Prostate gland (tissue), 2 donors: ENCODE measurements at regions not wholly inside any gene's neighbourhood (a gene's known extent, or its start where the extent isn't known, plus 50 kb on each side); places are given as distances from the start of the nearest gene placed in this dataset.
"Not testable (repeated sequence)": the region's sequence is repeated elsewhere in the genome, so short reads cannot be mapped to it uniquely, and the experiment has no call there.

Source experiments
- DNase-seq: peaks from one replicate; pipeline ENCODE4 v3.0.0-alpha.2; 2019; ENCODE audit warnings: low spot score
- H3K27ac ChIP-seq, 2 donors: fragments of 200-600 bp; sonication (generic); 2 replicates each; pipeline ENCODE4 v1.5.1; 2017 to 2019
- H3K27me3 ChIP-seq: fragments of 200-600 bp; sonication (generic); replicated peaks from 2 replicates; pipeline ENCODE4 v1.5.1; 2019; ENCODE audit not compliant: insufficient read depth
- H3K36me3 ChIP-seq, 2 donors: fragments of 200-600 bp; sonication (generic); 1 replicate in 1 of 2; 2 replicates in 1 of 2; pipeline versions ENCODE4 v1.5.1 to v1.8.1; 2017 to 2019
- H3K4me1 ChIP-seq: fragments of 200-600 bp; sonication (generic); replicated peaks from 2 replicates; pipeline ENCODE4 v1.5.1; 2019
- H3K4me3 ChIP-seq, 2 donors: fragments of 200-600 bp; sonication (generic); 2 replicates each; pipeline ENCODE4 v1.5.1; 2017 to 2019
- H3K9me3 ChIP-seq: fragments of 200-600 bp; sonication (generic); 2 replicates; pipeline ENCODE4 v1.5.1; 2017
- CTCF ChIP-seq, 4 experiments: fragments of 200-600 bp in 2 of 4; fragments of 450-650 bp in 2 of 4; sonication (generic) in 2 of 4; IDR thresholded peaks; 1 replicate in 3 of 4; 2 replicates in 1 of 4; pipeline ENCODE4 v1.5.1; 2016 to 2019; ENCODE audit warnings: antibody characterized with exemption in 4 of 4, mild to moderate bottlenecking in 2 of 4, moderate library complexity in 2 of 4
- POLR2A ChIP-seq: fragments of 450-650 bp; IDR thresholded peaks from one replicate; pipeline ENCODE4 v1.6.1; 2016; ENCODE audit warnings: antibody characterized with exemption, mild to moderate bottlenecking
- POLR2AphosphoS5 ChIP-seq: sonication (generic); formaldehyde crosslinking; IDR thresholded peaks from one replicate; pipeline ENCODE4 v1.6.1; 2017; ENCODE audit warnings: antibody characterized with exemption
- WGBS: methylation state at CpG from one replicate; pipeline ENCODE4 v1.1.5; 2018; 5-methylcytosine and 5-hydroxymethylcytosine counted together
- intact Hi-C: fragments of 100-400 bp; cut with DNase I; formaldehyde crosslinking; loops from one replicate; pipeline ENCODE4 v1.14.2; 2022

GRCh38 chr2:144625626-144626025 is 105.7 kb upstream of the ZEB2 start:
- H3K4me1 ChIP-seq, result no peaks in the 10 kb centered on the region
- no peak overlapping the region for H3K27ac ChIP-seq
- no peaks in the 10 kb centered on the region for H3K36me3 ChIP-seq
- no peak for DNase-seq
- H3K4me3 ChIP-seq, result no peak overlapping the region
- intact Hi-C loops, result no loop called here
- TF ChIP-seq CTCF (IDR thresholded peaks at IDR 0.05) (no peak), POLR2AphosphoS5 (no peak), POLR2A (no peak)
- H3K27me3 ChIP-seq, result no peaks in the 10 kb centered on the region
- WGBS, result 32% methylated on average over 5 of the region's 5 CpGs
- no peaks in the 10 kb centered on the region for H3K9me3 ChIP-seq

GRCh38 chr2:144625226-144625625 is 105.3 kb upstream of the ZEB2 start:
- intact Hi-C loops, result no loop called here
- Histone ChIP-seq H3K27ac (no peak overlapping the region), H3K4me3 (no peak overlapping the region), H3K9me3 (no peaks in the 10 kb centered on the region), H3K27me3 (no peaks in the 10 kb centered on the region), H3K36me3 (no peaks in the 10 kb centered on the region), H3K4me1 (no peaks in the 10 kb centered on the region)
- no peak for TF ChIP-seq POLR2AphosphoS5
- TF ChIP-seq CTCF (IDR thresholded peaks at IDR 0.05), result no peak
- no peak for TF ChIP-seq POLR2A
- DNase-seq, result no peak
- WGBS, result 63% methylated on average over 3 of the region's 3 CpGs

- H3K4me3 ChIP-seq, result no peak overlapping the region
- H3K36me3 ChIP-seq, result no peaks in the 10 kb centered on the region
- TF ChIP-seq CTCF (IDR thresholded peaks at IDR 0.05), result no peak
- DNase-seq, result no peak
- H3K9me3 ChIP-seq, result no peaks in the 10 kb centered on the region
- no peak overlapping the region for H3K27ac ChIP-seq
- no peaks in the 10 kb centered on the region for H3K27me3 ChIP-seq
- no peaks in the 10 kb centered on the region for H3K4me1 ChIP-seq
- WGBS, result 88% methylated on average over 4 of the region's 4 CpGs
- intact Hi-C loops, result no loop called here
Observed at GRCh38 chr2:144624451-144624850, 104.5 kb upstream of the ZEB2 start.

GRCh38 chr2:144622373-144622772 is 102.5 kb upstream of the ZEB2 start:
- H3K9me3 ChIP-seq, H3K27ac ChIP-seq, H3K36me3 ChIP-seq, intact Hi-C loops, H3K4me1 ChIP-seq, H3K4me3 ChIP-seq, H3K27me3 ChIP-seq, DNase-seq: not testable (repeated sequence)
- 81% methylated on average over 1 of the region's 1 CpG for WGBS

- Histone ChIP-seq H3K4me1 (no peaks in the 10 kb centered on the region), H3K36me3 (no peaks in the 10 kb centered on the region), H3K27me3 (no peaks in the 10 kb centered on the region), H3K27ac (no peak overlapping the region), H3K9me3 (no peaks in the 10 kb centered on the region), H3K4me3 (no peak overlapping the region)
- no peak for DNase-seq
- 96% methylated on average over 3 of the region's 3 CpGs for WGBS
- no peak for TF ChIP-seq POLR2AphosphoS5
- no peak for TF ChIP-seq POLR2A
- no peak for TF ChIP-seq CTCF (IDR thresholded peaks at IDR 0.05)
- intact Hi-C loops, result no loop called here
Observed at GRCh38 chr2:144621266-144621665, 101.3 kb upstream of the ZEB2 start.

- Histone ChIP-seq H3K9me3 (no peaks in the 10 kb centered on the region), H3K27me3 (no peaks in the 10 kb centered on the region), H3K27ac (no peak overlapping the region), H3K4me1 (no peaks in the 10 kb centered on the region), H3K4me3 (no peak overlapping the region), H3K36me3 (no peaks in the 10 kb centered on the region)
- WGBS, result 57% methylated on average over 3 of the region's 3 CpGs
- DNase-seq, result no peak
- intact Hi-C loops, result no loop called here
- TF ChIP-seq POLR2AphosphoS5, result no peak
- TF ChIP-seq CTCF (IDR thresholded peaks at IDR 0.05), result no peak
- TF ChIP-seq POLR2A, result no peak
Observed at GRCh38 chr2:144619760-144620159, 99.8 kb upstream of the ZEB2 start.

GRCh38 chr2:144617171-144617570 is 97.3 kb upstream of the ZEB2 start:
- H3K4me3 ChIP-seq, H3K9me3 ChIP-seq, H3K27ac ChIP-seq, DNase-seq, H3K27me3 ChIP-seq, H3K4me1 ChIP-seq, H3K36me3 ChIP-seq, intact Hi-C loops: not testable (repeated sequence)
- WGBS, result 97% methylated on average over 6 of the region's 6 CpGs
